GM13976 (cell line): ENCODE measurements at regions not wholly inside any gene's neighbourhood (a gene's known extent, or its start where the extent isn't known, plus 50 kb on each side); places are given as distances from the start of the nearest gene placed in this dataset.

Experiments
- DNase-seq: peaks from one replicate; pipeline ENCODE4 v3.0.0; 2012; ENCODE audit warnings: low spot score
- CTCF ChIP-seq: IDR thresholded peaks from 2 replicates; pipeline ENCODE4 v1.5.1; 2012; ENCODE audit warnings: borderline replicate concordance, mild to moderate bottlenecking; ENCODE audit not compliant: insufficient read depth; ENCODE audit errors: extremely low read depth, missing control alignments, control extremely low read depth
- in situ Hi-C: fragments of 300-500 bp; cut with MboI; formaldehyde crosslinking; loops from one replicate; pipeline ENCODE4 v1.12.0; 2022; ENCODE audit warnings: low sequenced_read_pairs, mixed read lengths, inconsistent platforms; ENCODE audit not compliant: unreplicated experiment

DNA sequence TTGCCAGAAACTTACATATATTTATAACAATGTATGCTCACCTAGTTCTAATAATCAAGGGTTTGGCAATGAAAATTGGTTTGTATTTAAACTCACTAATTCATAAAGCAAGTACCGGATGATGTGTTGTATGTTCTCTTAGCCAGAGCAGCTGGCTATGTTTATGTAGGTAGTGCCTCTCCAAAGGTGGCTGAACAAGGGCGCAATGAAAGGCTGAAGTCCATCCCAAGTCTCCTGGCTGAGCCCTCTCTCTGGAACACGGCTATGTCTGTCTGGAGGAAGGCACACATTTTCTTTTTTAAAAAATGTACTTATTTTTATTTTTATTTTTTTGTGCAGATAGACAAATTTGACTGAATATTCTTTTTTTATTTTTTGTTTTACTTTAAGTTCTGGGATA lies 141.2 kb upstream of the DAB2 start:
- DNase-seq: no peak
- in situ Hi-C loops: no loop called here
- no peak for TF ChIP-seq CTCF

DNA sequence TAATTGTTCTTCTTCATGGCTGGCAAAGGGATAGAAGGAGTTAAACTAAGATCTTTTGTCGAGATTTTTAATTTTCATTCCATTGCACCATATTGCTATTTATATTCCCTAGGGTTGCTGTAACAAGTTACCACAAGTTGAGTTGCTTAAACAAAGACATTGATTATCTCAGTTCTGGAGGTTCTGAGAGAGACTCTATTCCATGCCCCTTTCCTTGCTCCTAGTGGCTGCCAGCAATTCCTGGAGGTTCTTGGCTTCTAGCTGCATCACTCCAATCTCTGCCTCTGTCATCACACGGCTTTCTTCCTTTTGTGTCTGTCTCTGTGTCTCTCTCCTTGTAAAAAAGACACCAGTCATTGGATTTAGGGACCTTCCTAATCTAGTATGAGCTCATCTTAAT lies 136.6 kb upstream of the DAB2 start:
- TF ChIP-seq CTCF: no peak
- DNase-seq: no peak
- in situ Hi-C loops: no loop called here

- in situ Hi-C loops: no loop called here
- no peak for DNase-seq
- no peak for TF ChIP-seq CTCF
Observed at GRCh38 chr5:39560726-39561125, 135.9 kb upstream of the DAB2 start.

GRCh38 chr5:39559923-39560322 lies 135.1 kb upstream of the DAB2 start:
- in situ Hi-C loops: no loop called here
- no peak for DNase-seq
- no peak for TF ChIP-seq CTCF

DNA sequence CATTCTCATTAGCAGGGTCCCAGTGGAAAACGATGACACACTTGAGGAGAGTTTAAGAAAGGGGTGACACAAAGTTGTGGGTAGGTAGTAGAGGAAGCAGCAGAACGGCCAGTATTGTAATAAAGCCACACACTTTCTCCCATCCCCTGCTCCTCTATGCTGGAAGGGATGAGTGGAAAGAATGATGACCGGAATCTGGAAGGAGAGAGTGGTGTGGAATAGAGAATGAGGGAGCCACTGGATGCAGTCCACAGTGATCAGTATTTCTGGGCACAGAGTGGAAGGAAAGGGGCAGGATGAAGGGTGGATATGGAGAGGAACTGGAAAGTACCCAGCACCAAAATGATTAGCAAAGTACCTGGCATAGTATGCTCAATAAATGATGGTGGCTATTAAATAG lies 133.8 kb upstream of the DAB2 start:
- TF ChIP-seq CTCF: no peak
- no peak for DNase-seq
- in situ Hi-C loops: no loop called here

- no peak for DNase-seq
- TF ChIP-seq CTCF: no peak
- in situ Hi-C loops: no loop called here
Observed at GRCh38 chr5:39555788-39556187, 131.0 kb upstream of the DAB2 start.

DNA sequence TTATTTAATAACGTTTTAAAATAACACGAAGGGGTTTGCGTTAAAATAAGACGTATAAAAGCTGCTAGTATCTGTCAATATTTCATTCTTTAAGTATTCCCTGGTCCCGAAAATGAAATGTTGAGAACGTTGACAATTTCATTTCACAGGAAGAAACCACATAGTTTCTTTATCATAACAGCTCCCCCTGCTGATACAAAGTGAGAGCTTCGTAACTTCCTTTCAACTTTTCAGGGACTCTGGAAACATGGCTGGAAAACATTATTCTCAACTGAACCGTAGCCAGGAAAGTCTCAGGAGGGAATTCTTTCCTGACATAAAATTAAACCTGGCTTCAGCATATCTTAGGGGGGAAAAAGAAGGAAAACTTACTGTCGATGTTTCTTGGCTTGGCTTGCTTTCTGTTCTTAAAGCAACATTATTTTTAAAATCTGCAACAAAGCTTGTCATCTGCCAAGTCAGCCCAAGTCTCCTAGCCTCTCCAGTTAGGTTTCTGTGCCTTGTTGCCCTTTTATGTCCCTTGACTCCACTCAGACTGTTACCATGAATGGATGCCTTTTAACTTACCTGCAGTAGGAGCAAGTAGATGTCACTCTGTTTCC lies 122.9 kb upstream of the DAB2 start:
- in situ Hi-C loops: loop anchor here (10.0 kb wide), 1 partner anchor 173 kb away; no protein-coding TSS in a partner anchor
- DNase-seq: peak; percentile 23
- peak; percentile 23 for TF ChIP-seq CTCF
